ENCODE measurements at regions not wholly inside any gene's neighbourhood (a gene's known extent, or its start where the extent isn't known, plus 50 kb on each side); places are given as distances from the start of the nearest gene placed in this dataset.

- TF ChIP-seq, protein P1, sequence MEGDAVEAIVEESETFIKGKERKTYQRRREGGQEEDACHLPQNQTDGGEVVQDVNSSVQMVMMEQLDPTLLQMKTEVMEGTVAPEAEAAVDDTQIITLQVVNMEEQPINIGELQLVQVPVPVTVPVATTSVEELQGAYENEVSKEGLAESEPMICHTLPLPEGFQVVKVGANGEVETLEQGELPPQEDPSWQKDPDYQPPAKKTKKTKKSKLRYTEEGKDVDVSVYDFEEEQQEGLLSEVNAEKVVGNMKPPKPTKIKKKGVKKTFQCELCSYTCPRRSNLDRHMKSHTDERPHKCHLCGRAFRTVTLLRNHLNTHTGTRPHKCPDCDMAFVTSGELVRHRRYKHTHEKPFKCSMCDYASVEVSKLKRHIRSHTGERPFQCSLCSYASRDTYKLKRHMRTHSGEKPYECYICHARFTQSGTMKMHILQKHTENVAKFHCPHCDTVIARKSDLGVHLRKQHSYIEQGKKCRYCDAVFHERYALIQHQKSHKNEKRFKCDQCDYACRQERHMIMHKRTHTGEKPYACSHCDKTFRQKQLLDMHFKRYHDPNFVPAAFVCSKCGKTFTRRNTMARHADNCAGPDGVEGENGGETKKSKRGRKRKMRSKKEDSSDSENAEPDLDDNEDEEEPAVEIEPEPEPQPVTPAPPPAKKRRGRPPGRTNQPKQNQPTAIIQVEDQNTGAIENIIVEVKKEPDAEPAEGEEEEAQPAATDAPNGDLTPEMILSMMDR (IDR thresholded peaks at IDR 0.05; ENCODE audit: low read length): no peak
- no peak for TF ChIP-seq EZH2phosphoT487 (IDR thresholded peaks at IDR 0.05; ENCODE audit: low read length)
Measured at GRCh38 chr10:62699148-62699547, 105.4 kb upstream of the ADO start.

Measured in MM.1S (cell line).